ENCODE measurements at regions not wholly inside any gene's neighbourhood (a gene's known extent, or its start where the extent isn't known, plus 50 kb on each side); places are given as distances from the start of the nearest gene placed in this dataset.
"Not testable (repeated sequence)": the region's sequence is repeated elsewhere in the genome, so short reads cannot be mapped to it uniquely, and the experiment has no call there.

GRCh38 chr5:145463634-145464033 lies 371.5 kb downstream of the PRELID2 start:
- DNase-seq (ENCODE audit: low read depth, low spot score): no peak

- DNase-seq (ENCODE audit: low read depth, low spot score): no peak
Observed at GRCh38 chr5:145462525-145462924, 372.6 kb downstream of the PRELID2 start.

- no peak for DNase-seq (ENCODE audit: low read depth, low spot score)
Observed at GRCh38 chr5:145450286-145450885, 384.8 kb downstream of the PRELID2 start.

GRCh38 chr5:145449794-145450193 lies 385.3 kb downstream of the PRELID2 start:
- no peak for DNase-seq (ENCODE audit: low read depth, low spot score)

- DNase-seq (ENCODE audit: low read depth, low spot score): not testable (repeated sequence)
Observed at GRCh38 chr5:145446875-145447274, 388.3 kb downstream of the PRELID2 start.

GRCh38 chr5:145446412-145446811 lies 388.7 kb downstream of the PRELID2 start:
- no peak for DNase-seq (ENCODE audit: low read depth, low spot score)

GRCh38 chr5:145445027-145445426 lies 390.1 kb downstream of the PRELID2 start:
- no peak for DNase-seq (ENCODE audit: low read depth, low spot score)

GRCh38 chr5:145443964-145444363 lies 391.2 kb downstream of the PRELID2 start:
- no peak for DNase-seq (ENCODE audit: low read depth, low spot score)

- DNase-seq (ENCODE audit: low read depth, low spot score): no peak
Observed at GRCh38 chr5:145443366-145443765, 391.8 kb downstream of the PRELID2 start.

GRCh38 chr5:145442661-145443060 lies 392.5 kb downstream of the PRELID2 start:
- not testable (repeated sequence) for DNase-seq (ENCODE audit: low read depth, low spot score)

- DNase-seq (ENCODE audit: low read depth, low spot score): no peak
Observed at GRCh38 chr5:145441228-145441627, 393.9 kb downstream of the PRELID2 start.

GRCh38 chr5:145437627-145438026 lies 397.5 kb downstream of the PRELID2 start:
- no peak for DNase-seq (ENCODE audit: low read depth, low spot score)

- no peak for DNase-seq (ENCODE audit: low read depth, low spot score)
Observed at GRCh38 chr5:145433077-145433476, 402.1 kb downstream of the PRELID2 start.

- no peak for DNase-seq (ENCODE audit: low read depth, low spot score)
Observed at GRCh38 chr5:145429170-145429569, 406.0 kb downstream of the PRELID2 start.

- no peak for DNase-seq (ENCODE audit: low read depth, low spot score)
Observed at GRCh38 chr5:145408048-145408341, 427.1 kb downstream of the PRELID2 start.

- DNase-seq (ENCODE audit: low read depth, low spot score): no peak
Observed at GRCh38 chr5:145407300-145408047, 427.7 kb downstream of the PRELID2 start.

GRCh38 chr5:145403992-145404391 lies 431.1 kb downstream of the PRELID2 start:
- DNase-seq (ENCODE audit: low read depth, low spot score): no peak

GRCh38 chr5:145396888-145397287 lies 438.3 kb downstream of the PRELID2 start:
- no peak for DNase-seq (ENCODE audit: low read depth, low spot score)

- not testable (repeated sequence) for DNase-seq (ENCODE audit: low read depth, low spot score)
Observed at GRCh38 chr5:145395151-145395550, 440.0 kb downstream of the PRELID2 start.

GRCh38 chr5:145393426-145393825 lies 441.7 kb downstream of the PRELID2 start:
- no peak for DNase-seq (ENCODE audit: low read depth, low spot score)

GRCh38 chr5:145389047-145389446 lies 446.1 kb downstream of the PRELID2 start:
- no peak for DNase-seq (ENCODE audit: low read depth, low spot score)

GRCh38 chr5:145385276-145385675 lies 449.9 kb downstream of the PRELID2 start:
- no peak for DNase-seq (ENCODE audit: low read depth, low spot score)

- DNase-seq (ENCODE audit: low read depth, low spot score): no peak
Observed at GRCh38 chr5:145378226-145378625, 456.9 kb downstream of the PRELID2 start.

GRCh38 chr5:145375521-145375920 lies 459.6 kb downstream of the PRELID2 start:
- no peak for DNase-seq (ENCODE audit: low read depth, low spot score)
